GM23338 (cell line): ENCODE measurements at regions not wholly inside any gene's neighbourhood (a gene's known extent, or its start where the extent isn't known, plus 50 kb on each side); places are given as distances from the start of the nearest gene placed in this dataset.

Source experiments
- ATAC-seq: fragments of 200-7000 bp; cut with Tn5 transposase; 3 replicates; pipeline ENCODE4 v1.9.1; 2020
- DNase-seq: peaks from one replicate; pipeline ENCODE4 v3.0.0-alpha.2; 2015; ENCODE audit warnings: low spot score
- H2AFZ ChIP-seq: fragments of 200-600 bp; sonication (generic); 2 replicates; pipeline ENCODE4 v1.8.0; 2016; ENCODE audit warnings: antibody characterized with exemption, mild to moderate bottlenecking, moderate library complexity
- H3F3A ChIP-seq: fragments of 200-600 bp; sonication (generic); replicated peaks from 2 replicates; pipeline ENCODE4 v1.8.0; 2017; ENCODE audit warnings: antibody characterized with exemption, mixed run types, low read depth
- H3K27ac ChIP-seq: fragments of 200-600 bp; sonication (generic); 2 replicates; pipeline ENCODE4 v1.6.1; 2016; ENCODE audit warnings: low read depth
- H3K27me3 ChIP-seq: fragments of 200-600 bp; sonication (generic); 2 replicates; pipeline ENCODE4 v1.8.0; 2016; ENCODE audit warnings: mild to moderate bottlenecking, mixed run types, moderate library complexity; ENCODE audit not compliant: insufficient read depth
- H3K36me3 ChIP-seq: fragments of 200-600 bp; sonication (generic); 2 replicates; pipeline ENCODE4 v1.8.0; 2016; ENCODE audit warnings: mild to moderate bottlenecking; ENCODE audit not compliant: insufficient read depth
- H3K4me1 ChIP-seq: fragments of 200-600 bp; sonication (generic); 2 replicates; pipeline ENCODE4 v1.8.0; 2016; ENCODE audit warnings: mild to moderate bottlenecking, moderate library complexity; ENCODE audit not compliant: insufficient read depth
- H3K4me2 ChIP-seq: fragments of 200-600 bp; sonication (generic); 2 replicates; pipeline ENCODE4 v1.7.1; 2017; ENCODE audit warnings: mixed run types
- H3K4me3 ChIP-seq: fragments of 200-600 bp; sonication (generic); 2 replicates; pipeline ENCODE4 v1.6.1; 2016; ENCODE audit warnings: mixed run types
- H3K79me2 ChIP-seq: fragments of 200-600 bp; sonication (generic); replicated peaks from 2 replicates; pipeline ENCODE4 v1.8.0; 2017; ENCODE audit warnings: mild to moderate bottlenecking; ENCODE audit not compliant: insufficient read depth
- H3K9me2 ChIP-seq: fragments of 200-600 bp; sonication (generic); 2 replicates; pipeline ENCODE4 v1.8.0; 2017; ENCODE audit not compliant: insufficient read depth
- H4K20me1 ChIP-seq: fragments of 200-600 bp; sonication (generic); replicated peaks from 2 replicates; pipeline ENCODE4 v1.8.0; 2017; ENCODE audit warnings: mild to moderate bottlenecking; ENCODE audit not compliant: insufficient read depth
- H3K27ac Mint-ChIP-seq: 2 replicates; pipeline ENCODE4 v1.8.0; 2020; ENCODE audit warnings: inconsistent platforms, mild to moderate bottlenecking, moderate library complexity, mixed read lengths
- H3K27me3 Mint-ChIP-seq: 3 replicates; pipeline ENCODE4 v1.8.0; 2022; ENCODE audit warnings: low read depth, mild to moderate bottlenecking, moderate library complexity, mixed read lengths, inconsistent platforms; ENCODE audit not compliant: insufficient read depth, poor library complexity
- H3K36me3 Mint-ChIP-seq: 3 replicates; pipeline ENCODE4 v1.8.0; 2021; ENCODE audit warnings: low read depth, mild to moderate bottlenecking, inconsistent platforms, moderate library complexity, mixed read lengths
- H3K4me1 Mint-ChIP-seq: 3 replicates; pipeline ENCODE4 v1.8.0; 2020; ENCODE audit warnings: mild to moderate bottlenecking, inconsistent platforms, mixed read lengths
- H3K4me3 Mint-ChIP-seq: 3 replicates; pipeline ENCODE4 v1.8.0; 2021; ENCODE audit warnings: moderate library complexity, mild to moderate bottlenecking, inconsistent platforms, mixed read lengths
- H3K9me3 Mint-ChIP-seq: 3 replicates; pipeline ENCODE4 v1.8.0; 2020; ENCODE audit warnings: moderate library complexity, mild to moderate bottlenecking, inconsistent platforms, mixed read lengths
- CREB1 ChIP-seq: fragments of 250-450 bp; sonication (Bioruptor Pico); IDR thresholded peaks from 2 replicates; pipeline ENCODE4 v1.5.0; 2020; ENCODE audit warnings: low read depth, mild to moderate bottlenecking, moderate library complexity
- EZH2 ChIP-seq: fragments of 200-600 bp; sonication (generic); IDR thresholded peaks from one replicate; pipeline ENCODE4 v1.8.0; 2017; ENCODE audit warnings: antibody characterized with exemption, mild to moderate bottlenecking, low read depth; ENCODE audit not compliant: unreplicated experiment
- EZH2phosphoT487 ChIP-seq: fragments of 200-600 bp; sonication (generic); IDR thresholded peaks from one replicate; pipeline ENCODE4 v1.8.1; 2018; ENCODE audit warnings: antibody characterized with exemption; ENCODE audit not compliant: unreplicated experiment
- NANOG ChIP-seq: IDR thresholded peaks from 2 replicates; pipeline ENCODE4 v1.6.1; 2016; ENCODE audit warnings: antibody characterized with exemption, borderline replicate concordance
- POLR2AphosphoS5 ChIP-seq: IDR thresholded peaks from 2 replicates; pipeline ENCODE4 v1.6.1; 2016; ENCODE audit warnings: antibody characterized with exemption, low read depth
- STAT1 ChIP-seq: IDR thresholded peaks from one replicate; pipeline ENCODE4 v1.6.1; 2016; ENCODE audit warnings: antibody characterized with exemption; ENCODE audit not compliant: unreplicated experiment
- ZNF114 ChIP-seq: fragments of 250-450 bp; sonication (Bioruptor Pico); IDR thresholded peaks from 2 replicates; pipeline ENCODE4 v1.5.0; 2020; ENCODE audit warnings: mild to moderate bottlenecking, moderate library complexity
- ZNF331 ChIP-seq: fragments of 250-450 bp; sonication (Bioruptor Pico); IDR thresholded peaks from 2 replicates; pipeline ENCODE4 v1.5.0; 2020; ENCODE audit warnings: low read depth, mild to moderate bottlenecking, moderate library complexity
- TF ChIP-seq, protein P1 (sequence below): IDR thresholded peaks from one replicate; pipeline ENCODE4 v1.6.1; 2018; ENCODE audit warnings: antibody characterized with exemption; ENCODE audit not compliant: unreplicated experiment
- TF ChIP-seq, protein P2 (sequence below): fragments of 250-450 bp; sonication (Bioruptor Pico); IDR thresholded peaks from 2 replicates; pipeline ENCODE4 v1.5.0; 2020; ENCODE audit warnings: mild to moderate bottlenecking, moderate library complexity
- TF ChIP-seq, protein P3 (sequence below): IDR thresholded peaks from 2 replicates; pipeline ENCODE4 v1.6.1; 2016; ENCODE audit warnings: antibody characterized with exemption
- TF ChIP-seq, protein P4 (sequence below), 2 experiments: fragments of 200-600 bp in 1 of 2; sonication (generic) in 1 of 2; conservative IDR thresholded peaks; 2 replicates each; pipeline versions ENCODE4 v1.5.1 to v1.6.1; 2016 to 2017; ENCODE audit warnings: antibody characterized with exemption in 2 of 2, low read depth in 2 of 2, mild to moderate bottlenecking in 2 of 2, moderate library complexity in 1 of 2

DNA sequence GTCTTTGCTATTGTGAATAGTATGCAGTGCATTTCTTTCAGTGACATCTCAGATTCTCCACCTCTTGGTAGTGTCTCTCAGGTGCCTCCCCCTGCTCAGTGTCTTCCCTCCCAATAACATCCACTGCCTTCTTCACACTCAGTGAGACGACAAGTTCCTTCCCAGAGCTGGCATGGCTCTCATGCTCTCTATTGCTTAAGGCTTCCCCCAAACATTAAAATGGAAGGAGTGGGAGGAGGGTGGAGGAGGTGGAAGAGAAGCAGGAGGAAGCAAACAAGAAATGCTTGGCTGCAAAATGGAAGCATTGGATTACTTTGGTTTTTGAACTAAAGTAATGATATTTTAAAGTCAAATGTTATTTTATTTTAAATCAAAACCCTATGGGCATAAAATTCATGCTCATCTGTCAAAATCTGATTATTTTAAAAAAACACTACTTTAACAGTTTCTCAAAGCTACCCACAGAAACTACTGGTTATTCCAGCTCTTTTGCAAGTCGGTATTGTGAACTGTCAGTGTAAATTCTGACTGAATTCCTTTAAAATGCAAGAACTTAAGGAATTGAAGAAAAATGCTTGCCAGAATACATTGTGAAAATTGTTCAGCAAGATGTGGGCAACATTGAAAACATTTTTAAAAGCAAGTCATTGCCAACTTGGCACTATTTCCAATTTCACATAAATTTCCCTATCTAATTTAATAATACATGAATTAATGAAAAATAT lies 727.6 kb upstream of the ARGLU1 start:
- Mint-ChIP-seq H3K4me1 (peaks cover 5% of the 10 kb centered on the region; the same call in 1 of the 3 replicates), H3K27me3 (no peaks in the 10 kb centered on the region), H3K4me3 (no peak overlapping the region), H3K9me3 (peaks cover 6% of the 10 kb centered on the region; the same call in 1 of the 3 replicates), H3K27ac (no peak overlapping the region), H3K36me3 (no peaks in the 10 kb centered on the region)
- Histone ChIP-seq H3K4me3 (no peak overlapping the region), H4K20me1 (no peaks in the 10 kb centered on the region), H3K4me2 (no peak overlapping the region), H3K36me3 (no peaks in the 10 kb centered on the region), H3K79me2 (no peaks in the 10 kb centered on the region), H3K27ac (no peak overlapping the region), H2AFZ (no peak overlapping the region), H3K4me1 (no peaks in the 10 kb centered on the region), H3K27me3 (no peaks in the 10 kb centered on the region), H3F3A (no peaks in the 10 kb centered on the region), H3K9me2 (no peaks in the 10 kb centered on the region)
- no peak for ATAC-seq
- TF ChIP-seq, protein P1, sequence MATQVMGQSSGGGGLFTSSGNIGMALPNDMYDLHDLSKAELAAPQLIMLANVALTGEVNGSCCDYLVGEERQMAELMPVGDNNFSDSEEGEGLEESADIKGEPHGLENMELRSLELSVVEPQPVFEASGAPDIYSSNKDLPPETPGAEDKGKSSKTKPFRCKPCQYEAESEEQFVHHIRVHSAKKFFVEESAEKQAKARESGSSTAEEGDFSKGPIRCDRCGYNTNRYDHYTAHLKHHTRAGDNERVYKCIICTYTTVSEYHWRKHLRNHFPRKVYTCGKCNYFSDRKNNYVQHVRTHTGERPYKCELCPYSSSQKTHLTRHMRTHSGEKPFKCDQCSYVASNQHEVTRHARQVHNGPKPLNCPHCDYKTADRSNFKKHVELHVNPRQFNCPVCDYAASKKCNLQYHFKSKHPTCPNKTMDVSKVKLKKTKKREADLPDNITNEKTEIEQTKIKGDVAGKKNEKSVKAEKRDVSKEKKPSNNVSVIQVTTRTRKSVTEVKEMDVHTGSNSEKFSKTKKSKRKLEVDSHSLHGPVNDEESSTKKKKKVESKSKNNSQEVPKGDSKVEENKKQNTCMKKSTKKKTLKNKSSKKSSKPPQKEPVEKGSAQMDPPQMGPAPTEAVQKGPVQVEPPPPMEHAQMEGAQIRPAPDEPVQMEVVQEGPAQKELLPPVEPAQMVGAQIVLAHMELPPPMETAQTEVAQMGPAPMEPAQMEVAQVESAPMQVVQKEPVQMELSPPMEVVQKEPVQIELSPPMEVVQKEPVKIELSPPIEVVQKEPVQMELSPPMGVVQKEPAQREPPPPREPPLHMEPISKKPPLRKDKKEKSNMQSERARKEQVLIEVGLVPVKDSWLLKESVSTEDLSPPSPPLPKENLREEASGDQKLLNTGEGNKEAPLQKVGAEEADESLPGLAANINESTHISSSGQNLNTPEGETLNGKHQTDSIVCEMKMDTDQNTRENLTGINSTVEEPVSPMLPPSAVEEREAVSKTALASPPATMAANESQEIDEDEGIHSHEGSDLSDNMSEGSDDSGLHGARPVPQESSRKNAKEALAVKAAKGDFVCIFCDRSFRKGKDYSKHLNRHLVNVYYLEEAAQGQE: no peak
- TF ChIP-seq EZH2 (no peak), STAT1 (no peak), CREB1 (CRISPR knock-in tag) (no peak), EZH2phosphoT487 (no peak), POLR2AphosphoS5 (no peak), ZNF114 (no peak), NANOG (no peak), ZNF331 (no peak)
- TF ChIP-seq, protein P2, sequence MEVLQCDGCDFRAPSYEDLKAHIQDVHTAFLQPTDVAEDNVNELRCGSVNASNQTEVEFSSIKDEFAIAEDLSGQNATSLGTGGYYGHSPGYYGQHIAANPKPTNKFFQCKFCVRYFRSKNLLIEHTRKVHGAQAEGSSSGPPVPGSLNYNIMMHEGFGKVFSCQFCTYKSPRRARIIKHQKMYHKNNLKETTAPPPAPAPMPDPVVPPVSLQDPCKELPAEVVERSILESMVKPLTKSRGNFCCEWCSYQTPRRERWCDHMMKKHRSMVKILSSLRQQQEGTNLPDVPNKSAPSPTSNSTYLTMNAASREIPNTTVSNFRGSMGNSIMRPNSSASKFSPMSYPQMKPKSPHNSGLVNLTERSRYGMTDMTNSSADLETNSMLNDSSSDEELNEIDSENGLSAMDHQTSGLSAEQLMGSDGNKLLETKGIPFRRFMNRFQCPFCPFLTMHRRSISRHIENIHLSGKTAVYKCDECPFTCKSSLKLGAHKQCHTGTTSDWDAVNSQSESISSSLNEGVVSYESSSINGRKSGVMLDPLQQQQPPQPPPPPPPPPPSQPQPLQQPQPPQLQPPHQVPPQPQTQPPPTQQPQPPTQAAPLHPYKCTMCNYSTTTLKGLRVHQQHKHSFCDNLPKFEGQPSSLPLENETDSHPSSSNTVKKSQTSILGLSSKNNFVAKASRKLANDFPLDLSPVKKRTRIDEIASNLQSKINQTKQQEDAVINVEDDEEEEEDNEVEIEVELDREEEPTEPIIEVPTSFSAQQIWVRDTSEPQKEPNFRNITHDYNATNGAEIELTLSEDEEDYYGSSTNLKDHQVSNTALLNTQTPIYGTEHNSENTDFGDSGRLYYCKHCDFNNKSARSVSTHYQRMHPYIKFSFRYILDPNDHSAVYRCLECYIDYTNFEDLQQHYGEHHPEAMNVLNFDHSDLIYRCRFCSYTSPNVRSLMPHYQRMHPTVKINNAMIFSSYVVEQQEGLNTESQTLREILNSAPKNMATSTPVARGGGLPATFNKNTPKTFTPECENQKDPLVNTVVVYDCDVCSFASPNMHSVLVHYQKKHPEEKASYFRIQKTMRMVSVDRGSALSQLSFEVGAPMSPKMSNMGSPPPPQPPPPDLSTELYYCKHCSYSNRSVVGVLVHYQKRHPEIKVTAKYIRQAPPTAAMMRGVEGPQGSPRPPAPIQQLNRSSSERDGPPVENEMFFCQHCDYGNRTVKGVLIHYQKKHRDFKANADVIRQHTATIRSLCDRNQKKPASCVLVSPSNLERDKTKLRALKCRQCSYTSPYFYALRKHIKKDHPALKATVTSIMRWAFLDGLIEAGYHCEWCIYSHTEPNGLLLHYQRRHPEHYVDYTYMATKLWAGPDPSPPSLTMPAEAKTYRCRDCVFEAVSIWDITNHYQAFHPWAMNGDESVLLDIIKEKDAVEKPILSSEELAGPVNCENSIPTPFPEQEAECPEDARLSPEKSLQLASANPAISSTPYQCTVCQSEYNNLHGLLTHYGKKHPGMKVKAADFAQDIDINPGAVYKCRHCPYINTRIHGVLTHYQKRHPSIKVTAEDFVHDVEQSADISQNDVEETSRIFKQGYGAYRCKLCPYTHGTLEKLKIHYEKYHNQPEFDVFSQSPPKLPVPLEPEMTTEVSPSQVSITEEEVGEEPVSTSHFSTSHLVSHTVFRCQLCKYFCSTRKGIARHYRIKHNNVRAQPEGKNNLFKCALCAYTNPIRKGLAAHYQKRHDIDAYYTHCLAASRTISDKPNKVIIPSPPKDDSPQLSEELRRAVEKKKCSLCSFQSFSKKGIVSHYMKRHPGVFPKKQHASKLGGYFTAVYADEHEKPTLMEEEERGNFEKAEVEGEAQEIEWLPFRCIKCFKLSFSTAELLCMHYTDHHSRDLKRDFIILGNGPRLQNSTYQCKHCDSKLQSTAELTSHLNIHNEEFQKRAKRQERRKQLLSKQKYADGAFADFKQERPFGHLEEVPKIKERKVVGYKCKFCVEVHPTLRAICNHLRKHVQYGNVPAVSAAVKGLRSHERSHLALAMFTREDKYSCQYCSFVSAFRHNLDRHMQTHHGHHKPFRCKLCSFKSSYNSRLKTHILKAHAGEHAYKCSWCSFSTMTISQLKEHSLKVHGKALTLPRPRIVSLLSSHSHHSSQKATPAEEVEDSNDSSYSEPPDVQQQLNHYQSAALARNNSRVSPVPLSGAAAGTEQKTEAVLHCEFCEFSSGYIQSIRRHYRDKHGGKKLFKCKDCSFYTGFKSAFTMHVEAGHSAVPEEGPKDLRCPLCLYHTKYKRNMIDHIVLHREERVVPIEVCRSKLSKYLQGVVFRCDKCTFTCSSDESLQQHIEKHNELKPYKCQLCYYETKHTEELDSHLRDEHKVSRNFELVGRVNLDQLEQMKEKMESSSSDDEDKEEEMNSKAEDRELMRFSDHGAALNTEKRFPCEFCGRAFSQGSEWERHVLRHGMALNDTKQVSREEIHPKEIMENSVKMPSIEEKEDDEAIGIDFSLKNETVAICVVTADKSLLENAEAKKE (CRISPR knock-in tag): no peak
- TF ChIP-seq, protein P3, sequence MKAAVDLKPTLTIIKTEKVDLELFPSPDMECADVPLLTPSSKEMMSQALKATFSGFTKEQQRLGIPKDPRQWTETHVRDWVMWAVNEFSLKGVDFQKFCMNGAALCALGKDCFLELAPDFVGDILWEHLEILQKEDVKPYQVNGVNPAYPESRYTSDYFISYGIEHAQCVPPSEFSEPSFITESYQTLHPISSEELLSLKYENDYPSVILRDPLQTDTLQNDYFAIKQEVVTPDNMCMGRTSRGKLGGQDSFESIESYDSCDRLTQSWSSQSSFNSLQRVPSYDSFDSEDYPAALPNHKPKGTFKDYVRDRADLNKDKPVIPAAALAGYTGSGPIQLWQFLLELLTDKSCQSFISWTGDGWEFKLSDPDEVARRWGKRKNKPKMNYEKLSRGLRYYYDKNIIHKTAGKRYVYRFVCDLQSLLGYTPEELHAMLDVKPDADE: no peak
- TF ChIP-seq, protein P4, sequence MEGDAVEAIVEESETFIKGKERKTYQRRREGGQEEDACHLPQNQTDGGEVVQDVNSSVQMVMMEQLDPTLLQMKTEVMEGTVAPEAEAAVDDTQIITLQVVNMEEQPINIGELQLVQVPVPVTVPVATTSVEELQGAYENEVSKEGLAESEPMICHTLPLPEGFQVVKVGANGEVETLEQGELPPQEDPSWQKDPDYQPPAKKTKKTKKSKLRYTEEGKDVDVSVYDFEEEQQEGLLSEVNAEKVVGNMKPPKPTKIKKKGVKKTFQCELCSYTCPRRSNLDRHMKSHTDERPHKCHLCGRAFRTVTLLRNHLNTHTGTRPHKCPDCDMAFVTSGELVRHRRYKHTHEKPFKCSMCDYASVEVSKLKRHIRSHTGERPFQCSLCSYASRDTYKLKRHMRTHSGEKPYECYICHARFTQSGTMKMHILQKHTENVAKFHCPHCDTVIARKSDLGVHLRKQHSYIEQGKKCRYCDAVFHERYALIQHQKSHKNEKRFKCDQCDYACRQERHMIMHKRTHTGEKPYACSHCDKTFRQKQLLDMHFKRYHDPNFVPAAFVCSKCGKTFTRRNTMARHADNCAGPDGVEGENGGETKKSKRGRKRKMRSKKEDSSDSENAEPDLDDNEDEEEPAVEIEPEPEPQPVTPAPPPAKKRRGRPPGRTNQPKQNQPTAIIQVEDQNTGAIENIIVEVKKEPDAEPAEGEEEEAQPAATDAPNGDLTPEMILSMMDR (conservative IDR thresholded peaks at IDR 0.05; ENCODE audit: low read depth in 2 of 2): no peak
- DNase-seq: no peak
